ENCODE measurements at regions not wholly inside any gene's neighbourhood (a gene's known extent, or its start where the extent isn't known, plus 50 kb on each side); places are given as distances from the start of the nearest gene placed in this dataset.
"Not testable (repeated sequence)": the region's sequence is repeated elsewhere in the genome, so short reads cannot be mapped to it uniquely, and the experiment has no call there.

DNA sequence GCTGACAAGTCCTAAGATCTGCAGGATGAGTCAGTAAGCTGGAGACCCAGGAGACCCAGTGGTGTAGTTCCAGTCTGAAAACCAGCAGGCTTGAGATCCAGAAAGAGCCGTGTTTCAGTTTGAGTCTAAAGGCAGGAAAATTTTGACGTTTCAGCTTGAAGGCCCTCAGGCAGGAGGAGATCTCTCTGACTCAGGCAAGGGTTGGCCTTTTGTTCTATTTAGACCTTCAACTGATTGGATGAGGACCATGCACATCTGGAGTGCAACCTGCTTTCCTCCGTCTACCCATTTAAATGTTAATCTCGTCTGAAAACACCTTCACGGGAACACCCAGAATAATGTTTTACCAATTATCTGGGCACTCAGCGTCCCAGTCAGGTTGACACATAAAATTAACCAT lies 69.5 kb downstream of the NPIPA7 start:
- WGBS, 2 experiments (ENCODE audit: extremely low coverage in 1 of 2, insufficient coverage in 1 of 2, insufficient read length in 1 of 2, insufficient replicate concordance in 2 of 2, low coverage in 1 of 2, low lambda C conversion rate in 2 of 2, missing lambda C conversion rate in 1 of 2) = no CpG with 5 or more reads among the region's 6 CpGs
- H3K79me1 ChIP-seq (ENCODE audit: low read depth, low read length); H3K9ac ChIP-seq (replicated peaks in 1 of 4; ENCODE audit: extremely low read depth in 1 of 4, low read depth in 3 of 4, low read length in 3 of 4); H2BK120ac ChIP-seq (replicated peaks; ENCODE audit: low read depth, low read length); H3K18ac ChIP-seq (ENCODE audit: extremely low read depth, low read length); H3K4me3 ChIP-seq (ENCODE audit: extremely low read depth in 1 of 4, insufficient read depth in 2 of 4, low read depth in 3 of 4, low read length in 4 of 4); H3K4ac ChIP-seq (replicated peaks; ENCODE audit: insufficient read length, low read depth, low read length); H4K91ac ChIP-seq (replicated peaks; ENCODE audit: insufficient read length, low read length); H3K23me2 ChIP-seq (ENCODE audit: low read depth, low read length); H2BK15ac ChIP-seq (ENCODE audit: low read length); H3K27ac ChIP-seq (ENCODE audit: low read depth, low read length); H3K27me3 ChIP-seq (replicated peaks in 1 of 4; ENCODE audit: control insufficient read depth in 3 of 4, extremely low read depth in 1 of 4, insufficient read depth in 3 of 4, low read length in 3 of 4); H3K79me2 ChIP-seq (ENCODE audit: control insufficient read depth in 1 of 2, insufficient read depth in 2 of 2, low read length in 2 of 2); H2BK12ac ChIP-seq (ENCODE audit: low read depth, low read length); H4K20me1 ChIP-seq (replicated peaks in 1 of 2; ENCODE audit: control insufficient read depth in 1 of 2, insufficient read depth in 2 of 2, low read length in 2 of 2); H2AK5ac ChIP-seq (ENCODE audit: low read depth, low read length); POLR2A ChIA-PET (ENCODE audit: partially characterized antibody); H4K5ac ChIP-seq (ENCODE audit: insufficient read length, low read depth, low read length); DNase-seq (ENCODE audit: low read depth in 1 of 2, low spot score in 2 of 2); H3K56ac ChIP-seq (replicated peaks; ENCODE audit: insufficient read length, low read depth, low read length); H3K14ac ChIP-seq (ENCODE audit: insufficient read length); CTCF ChIA-PET (ENCODE audit: partially characterized antibody); H3K36me3 ChIP-seq (ENCODE audit: control insufficient read depth in 2 of 4, insufficient read depth in 4 of 4, low read length in 3 of 4); H2AFZ ChIP-seq (ENCODE audit: low read length); H4K8ac ChIP-seq (ENCODE audit: extremely low read depth, insufficient read depth, low read length); H3K4me2 ChIP-seq (ENCODE audit: insufficient read depth in 1 of 2, low read depth in 2 of 2, low read length in 2 of 2); H2BK5ac ChIP-seq (ENCODE audit: low read depth, low read length); H2BK20ac ChIP-seq (ENCODE audit: low read length); H3K9me3 ChIP-seq (ENCODE audit: insufficient read depth in 2 of 2, low read depth in 1 of 2, low read length in 1 of 2); H3K23ac ChIP-seq (ENCODE audit: insufficient read length); H3K4me1 ChIP-seq (replicated peaks in 1 of 4; ENCODE audit: control insufficient read depth in 3 of 4, insufficient read depth in 4 of 4, low read length in 3 of 4); FAIRE-seq: not testable (repeated sequence)

DNA sequence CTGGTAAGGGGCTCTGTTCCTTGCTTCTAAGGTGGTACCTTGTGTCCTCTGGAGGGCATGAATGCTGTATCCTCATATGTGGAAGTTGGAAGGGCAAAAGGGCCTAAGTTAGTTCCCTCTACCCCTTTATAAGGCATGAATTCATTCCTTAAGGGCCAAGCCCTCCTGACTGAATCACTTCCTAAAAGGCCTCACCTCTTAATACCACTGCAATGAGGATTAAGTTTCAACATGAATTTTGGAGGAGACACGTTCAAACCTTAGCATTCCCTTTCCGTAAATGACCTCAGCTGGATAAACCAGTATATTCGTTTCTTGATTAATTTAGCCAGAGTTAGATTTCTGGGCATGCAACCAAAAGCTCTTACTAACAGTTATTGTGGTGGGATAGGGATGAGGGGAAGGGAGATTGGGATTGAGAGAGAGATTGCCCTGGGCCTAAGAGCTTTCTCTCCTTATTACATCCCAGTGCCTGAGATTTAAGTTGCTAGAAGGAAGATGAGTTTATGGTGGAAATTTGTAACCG lies 70.8 kb downstream of the NPIPA7 start:
- CTCF ChIA-PET (ENCODE audit: partially characterized antibody) = not testable (repeated sequence)

More for the DNA sequence above, 70.8 kb downstream of the NPIPA7 start:
- POLR2A ChIA-PET (ENCODE audit: partially characterized antibody); H3K9ac ChIP-seq (replicated peaks in 1 of 4; ENCODE audit: extremely low read depth in 1 of 4, low read depth in 3 of 4, low read length in 3 of 4); H3K4ac ChIP-seq (replicated peaks; ENCODE audit: insufficient read length, low read depth, low read length); H3K27ac ChIP-seq (ENCODE audit: low read depth, low read length); H4K91ac ChIP-seq (replicated peaks; ENCODE audit: insufficient read length, low read length); H2BK15ac ChIP-seq (ENCODE audit: low read length); H4K20me1 ChIP-seq (replicated peaks in 1 of 2; ENCODE audit: control insufficient read depth in 1 of 2, insufficient read depth in 2 of 2, low read length in 2 of 2); H4K8ac ChIP-seq (ENCODE audit: extremely low read depth, insufficient read depth, low read length); DNase-seq (ENCODE audit: low read depth in 1 of 2, low spot score in 2 of 2); H3K9me3 ChIP-seq (ENCODE audit: insufficient read depth in 2 of 2, low read depth in 1 of 2, low read length in 1 of 2); H2BK12ac ChIP-seq (ENCODE audit: low read depth, low read length); H3K18ac ChIP-seq (ENCODE audit: extremely low read depth, low read length); H2BK120ac ChIP-seq (replicated peaks; ENCODE audit: low read depth, low read length); H3K27me3 ChIP-seq (replicated peaks in 1 of 4; ENCODE audit: control insufficient read depth in 3 of 4, extremely low read depth in 1 of 4, insufficient read depth in 3 of 4, low read length in 3 of 4); H3K4me1 ChIP-seq (replicated peaks in 1 of 4; ENCODE audit: control insufficient read depth in 3 of 4, insufficient read depth in 4 of 4, low read length in 3 of 4); H3K4me3 ChIP-seq (ENCODE audit: extremely low read depth in 1 of 4, insufficient read depth in 2 of 4, low read depth in 3 of 4, low read length in 4 of 4); H3K14ac ChIP-seq (ENCODE audit: insufficient read length); H2BK5ac ChIP-seq (ENCODE audit: low read depth, low read length); H3K23ac ChIP-seq (ENCODE audit: insufficient read length); H2BK20ac ChIP-seq (ENCODE audit: low read length); H3K56ac ChIP-seq (replicated peaks; ENCODE audit: insufficient read length, low read depth, low read length); FAIRE-seq; H4K5ac ChIP-seq (ENCODE audit: insufficient read length, low read depth, low read length); H3K4me2 ChIP-seq (ENCODE audit: insufficient read depth in 1 of 2, low read depth in 2 of 2, low read length in 2 of 2); H2AK5ac ChIP-seq (ENCODE audit: low read depth, low read length); H3K23me2 ChIP-seq (ENCODE audit: low read depth, low read length); H2AFZ ChIP-seq (ENCODE audit: low read length); H3K79me2 ChIP-seq (ENCODE audit: control insufficient read depth in 1 of 2, insufficient read depth in 2 of 2, low read length in 2 of 2); H3K79me1 ChIP-seq (ENCODE audit: low read depth, low read length); H3K36me3 ChIP-seq (ENCODE audit: control insufficient read depth in 2 of 4, insufficient read depth in 4 of 4, low read length in 3 of 4): not testable (repeated sequence)
- WGBS, 2 experiments (ENCODE audit: extremely low coverage in 1 of 2, insufficient coverage in 1 of 2, insufficient read length in 1 of 2, insufficient replicate concordance in 2 of 2, low coverage in 1 of 2, low lambda C conversion rate in 2 of 2, missing lambda C conversion rate in 1 of 2) = 70% methylated on average over 3 of the region's 4 CpGs; no CpG with 5 or more reads in 1 of the 2 experiments

All from H1 (cell line).